ENCODE measurements at regions not wholly inside any gene's neighbourhood (a gene's known extent, or its start where the extent isn't known, plus 50 kb on each side); places are given as distances from the start of the nearest gene placed in this dataset.
"Not testable (repeated sequence)": the region's sequence is repeated elsewhere in the genome, so short reads cannot be mapped to it uniquely, and the experiment has no call there.

- no peak overlapping the region for H3K27ac Mint-ChIP-seq
- no peak overlapping the region for H3K4me3 Mint-ChIP-seq (ENCODE audit: low read depth)
- DNase-seq (ENCODE audit: low spot score, unreplicated experiment) = no peak
- no peaks in the 10 kb centered on the region for H3K4me1 Mint-ChIP-seq (ENCODE audit: low read depth)
- peaks cover 19% of the 10 kb centered on the region for H3K9me3 Mint-ChIP-seq (ENCODE audit: low read depth)
- H3K27me3 Mint-ChIP-seq = no peaks in the 10 kb centered on the region
- H3K36me3 Mint-ChIP-seq (ENCODE audit: insufficient read depth) = peaks cover 2% of the 10 kb centered on the region
- no peak for TF ChIP-seq CTCF (IDR thresholded peaks at IDR 0.05; ENCODE audit: unreplicated experiment)
Measured at GRCh38 chr5:119694284-119694683, 64.9 kb downstream of the FAM170A start.

GRCh38 chr5:119706049-119706448 lies 76.7 kb downstream of the FAM170A start:
- no peaks in the 10 kb centered on the region for H3K36me3 Mint-ChIP-seq (ENCODE audit: insufficient read depth)
- H3K27ac Mint-ChIP-seq = no peak overlapping the region
- no peaks in the 10 kb centered on the region for H3K27me3 Mint-ChIP-seq
- TF ChIP-seq CTCF (IDR thresholded peaks at IDR 0.05; ENCODE audit: unreplicated experiment) = no peak
- no peaks in the 10 kb centered on the region for H3K4me1 Mint-ChIP-seq (ENCODE audit: low read depth)
- no peak for DNase-seq (ENCODE audit: low spot score, unreplicated experiment)
- H3K9me3 Mint-ChIP-seq (ENCODE audit: low read depth) = peaks cover 7% of the 10 kb centered on the region
- no peak overlapping the region for H3K4me3 Mint-ChIP-seq (ENCODE audit: low read depth)

GRCh38 chr5:119708076-119708790 lies 78.9 kb downstream of the FAM170A start:
- DNase-seq (ENCODE audit: low spot score, unreplicated experiment) = no peak
- no peak overlapping the region for H3K4me3 Mint-ChIP-seq (ENCODE audit: low read depth)

GRCh38 chr5:119721775-119722174 lies 92.4 kb downstream of the FAM170A start:
- DNase-seq (ENCODE audit: low spot score, unreplicated experiment) = no peak
- H3K36me3 Mint-ChIP-seq (ENCODE audit: insufficient read depth) = no peaks in the 10 kb centered on the region
- H3K27me3 Mint-ChIP-seq = no peaks in the 10 kb centered on the region
- no peak overlapping the region for H3K27ac Mint-ChIP-seq
- no peak for TF ChIP-seq CTCF (IDR thresholded peaks at IDR 0.05; ENCODE audit: unreplicated experiment)
- H3K4me3 Mint-ChIP-seq (ENCODE audit: low read depth) = no peak overlapping the region
- peaks cover 15% of the 10 kb centered on the region for H3K9me3 Mint-ChIP-seq (ENCODE audit: low read depth)
- no peaks in the 10 kb centered on the region for H3K4me1 Mint-ChIP-seq (ENCODE audit: low read depth)

More at GRCh38 chr5:119708076-119708790, 78.9 kb downstream of the FAM170A start:
- TF ChIP-seq CTCF (IDR thresholded peaks at IDR 0.05; ENCODE audit: unreplicated experiment) = no peak
- no peaks in the 10 kb centered on the region for H3K27me3 Mint-ChIP-seq
- no peak overlapping the region for H3K27ac Mint-ChIP-seq
- H3K4me1 Mint-ChIP-seq (ENCODE audit: low read depth) = no peaks in the 10 kb centered on the region
- H3K36me3 Mint-ChIP-seq (ENCODE audit: insufficient read depth) = no peaks in the 10 kb centered on the region
- H3K9me3 Mint-ChIP-seq (ENCODE audit: low read depth) = peaks cover 3% of the 10 kb centered on the region

GRCh38 chr5:119725291-119725690 lies 95.9 kb downstream of the FAM170A start:
- not testable (repeated sequence) for H3K27ac Mint-ChIP-seq; H3K4me1 Mint-ChIP-seq (ENCODE audit: low read depth); DNase-seq (ENCODE audit: low spot score, unreplicated experiment); H3K36me3 Mint-ChIP-seq (ENCODE audit: insufficient read depth); H3K4me3 Mint-ChIP-seq (ENCODE audit: low read depth); H3K27me3 Mint-ChIP-seq
- peaks cover 21% of the 10 kb centered on the region for H3K9me3 Mint-ChIP-seq (ENCODE audit: low read depth)

- H3K27ac Mint-ChIP-seq = no peak overlapping the region
- no peak for TF ChIP-seq CTCF (IDR thresholded peaks at IDR 0.05; ENCODE audit: unreplicated experiment)
- DNase-seq (ENCODE audit: low spot score, unreplicated experiment) = no peak
- H3K4me1 Mint-ChIP-seq (ENCODE audit: low read depth) = no peaks in the 10 kb centered on the region
- H3K4me3 Mint-ChIP-seq (ENCODE audit: low read depth) = no peak overlapping the region
- H3K9me3 Mint-ChIP-seq (ENCODE audit: low read depth) = peaks cover 21% of the 10 kb centered on the region
- H3K36me3 Mint-ChIP-seq (ENCODE audit: insufficient read depth) = no peaks in the 10 kb centered on the region
- no peaks in the 10 kb centered on the region for H3K27me3 Mint-ChIP-seq
Measured at GRCh38 chr5:119726544-119726943, 97.2 kb downstream of the FAM170A start.

Measured in progenitor cell of endocrine pancreas (in vitro differentiated cells).